MM.1S (cell line): ENCODE measurements at regions not wholly inside any gene's neighbourhood (a gene's known extent, or its start where the extent isn't known, plus 50 kb on each side); places are given as distances from the start of the nearest gene placed in this dataset.

Experiments used
- DNase-seq: peaks from one replicate; pipeline ENCODE4 v3.0.0-alpha.2; 2015
- H2AFZ ChIP-seq: fragments of 300-600 bp; sonication (generic); 2 replicates; pipeline ENCODE4 v1.6.0; 2016; ENCODE audit warnings: antibody characterized with exemption, low read length
- H3F3A ChIP-seq: fragments of 300-600 bp; sonication (generic); 2 replicates; pipeline ENCODE4 v1.6.1; 2016; ENCODE audit warnings: mild to moderate bottlenecking, antibody characterized with exemption, low read length, moderate library complexity, mixed read lengths; ENCODE audit not compliant: insufficient read depth
- H3K27ac ChIP-seq: fragments of 300-600 bp; sonication (generic); 2 replicates; pipeline ENCODE4 v1.5.1; 2016; ENCODE audit warnings: mild to moderate bottlenecking, low read length
- H3K27me3 ChIP-seq: fragments of 300-600 bp; sonication (generic); replicated peaks from 2 replicates; pipeline ENCODE4 v1.6.0; 2016; ENCODE audit warnings: low read length; ENCODE audit not compliant: insufficient read depth
- H3K36me3 ChIP-seq: fragments of 300-600 bp; sonication (generic); replicated peaks from 2 replicates; pipeline ENCODE4 v1.6.1; 2016; ENCODE audit warnings: mild to moderate bottlenecking, low read length, mixed read lengths; ENCODE audit not compliant: insufficient read depth
- H3K4me1 ChIP-seq: fragments of 300-600 bp; sonication (generic); 2 replicates; pipeline ENCODE4 v1.6.1; 2016; ENCODE audit warnings: low read length, mixed read lengths
- H3K4me2 ChIP-seq: fragments of 300-600 bp; sonication (generic); 2 replicates; pipeline ENCODE4 v1.6.0; 2016; ENCODE audit warnings: low read depth, low read length
- H3K4me3 ChIP-seq: fragments of 300-600 bp; sonication (generic); 2 replicates; pipeline ENCODE4 v1.5.1; 2016; ENCODE audit warnings: low read length, mixed read lengths
- H3K79me2 ChIP-seq: fragments of 300-600 bp; sonication (generic); 2 replicates; pipeline ENCODE4 v1.6.1; 2016; ENCODE audit warnings: mixed run types, low read length, mixed read lengths
- H3K9ac ChIP-seq: fragments of 300-600 bp; sonication (generic); 2 replicates; pipeline ENCODE4 v1.6.1; 2016; ENCODE audit warnings: low read length, mixed read lengths
- H3K9me2 ChIP-seq: fragments of 300-600 bp; sonication (generic); replicated peaks from 2 replicates; pipeline ENCODE4 v1.6.1; 2016; ENCODE audit warnings: mild to moderate bottlenecking, low read length, mixed read lengths; ENCODE audit not compliant: insufficient read depth
- H3K9me3 ChIP-seq: fragments of 300-600 bp; sonication (generic); replicated peaks from 2 replicates; pipeline ENCODE4 v1.6.1; 2016; ENCODE audit warnings: mild to moderate bottlenecking, low read length, mixed read lengths; ENCODE audit not compliant: insufficient read depth
- H4K20me1 ChIP-seq: fragments of 300-600 bp; sonication (generic); 2 replicates; pipeline ENCODE4 v1.6.1; 2016; ENCODE audit warnings: mild to moderate bottlenecking, low read length, moderate library complexity, mixed read lengths; ENCODE audit not compliant: insufficient read depth
- CTCF ChIP-seq: fragments of 300-600 bp; sonication (generic); IDR thresholded peaks from 2 replicates; pipeline ENCODE4 v1.5.1; 2016; ENCODE audit warnings: antibody characterized with exemption, low read length, mixed read lengths
- EZH2 ChIP-seq: fragments of 300-600 bp; sonication (generic); optimal IDR thresholded peaks from 2 replicates; pipeline ENCODE3; 2017; ENCODE audit warnings: low read depth, mild to moderate bottlenecking, antibody characterized with exemption, low read length, mixed read lengths
- EZH2phosphoT487 ChIP-seq: fragments of 300-600 bp; sonication (generic); IDR thresholded peaks from 2 replicates; pipeline ENCODE4 v1.6.1; 2018; ENCODE audit warnings: antibody characterized with exemption, low read length

- H3K27me3 ChIP-seq: no peaks in the 10 kb centered on the region
- no peak for DNase-seq
- H3K36me3 ChIP-seq: no peaks in the 10 kb centered on the region
- H2AFZ ChIP-seq: no peak overlapping the region
- no peak overlapping the region for H3K4me2 ChIP-seq
- no peak for TF ChIP-seq EZH2phosphoT487
- TF ChIP-seq EZH2: no peak
- no peak for TF ChIP-seq CTCF
- H3K27ac ChIP-seq: no peak overlapping the region
- no peaks in the 10 kb centered on the region for H3K9me3 ChIP-seq
- no peaks in the 10 kb centered on the region for H3F3A ChIP-seq
- H3K4me3 ChIP-seq: no peak overlapping the region
- no peaks in the 10 kb centered on the region for H3K4me1 ChIP-seq
- no peak overlapping the region for H3K9ac ChIP-seq
- H4K20me1 ChIP-seq: no peaks in the 10 kb centered on the region
- no peaks in the 10 kb centered on the region for H3K79me2 ChIP-seq
- H3K9me2 ChIP-seq: no peaks in the 10 kb centered on the region
Observed at GRCh38 chr3:23000371-23000770, 202.8 kb upstream of the UBE2E2 start.

- Histone ChIP-seq H3F3A (no peaks in the 10 kb centered on the region), H3K27ac (no peak overlapping the region), H3K36me3 (no peaks in the 10 kb centered on the region), H3K4me3 (no peak overlapping the region), H3K9ac (no peak overlapping the region), H4K20me1 (no peaks in the 10 kb centered on the region), H2AFZ (no peak overlapping the region), H3K4me1 (no peaks in the 10 kb centered on the region), H3K79me2 (no peaks in the 10 kb centered on the region), H3K27me3 (no peaks in the 10 kb centered on the region), H3K9me3 (no peaks in the 10 kb centered on the region), H3K4me2 (no peak overlapping the region), H3K9me2 (no peaks in the 10 kb centered on the region)
- TF ChIP-seq EZH2phosphoT487 (no peak), EZH2 (no peak), CTCF (no peak)
- no peak for DNase-seq
Observed at GRCh38 chr3:23002151-23002550, 201.0 kb upstream of the UBE2E2 start.

GRCh38 chr3:23002836-23003732, 200.0 kb upstream of the UBE2E2 start:
- H3K9me2 ChIP-seq: no peaks in the 10 kb centered on the region
- no peaks in the 10 kb centered on the region for H4K20me1 ChIP-seq
- no peaks in the 10 kb centered on the region for H3K27me3 ChIP-seq
- no peaks in the 10 kb centered on the region for H3K79me2 ChIP-seq
- no peaks in the 10 kb centered on the region for H3K36me3 ChIP-seq
- H3K9me3 ChIP-seq: no peaks in the 10 kb centered on the region
- no peak overlapping the region for H3K4me2 ChIP-seq
- no peak overlapping the region for H3K27ac ChIP-seq
- no peak overlapping the region for H2AFZ ChIP-seq
- no peaks in the 10 kb centered on the region for H3K4me1 ChIP-seq
- no peak for DNase-seq
- no peak overlapping the region for H3K4me3 ChIP-seq
- H3F3A ChIP-seq: no peaks in the 10 kb centered on the region
- TF ChIP-seq EZH2phosphoT487 (no peak), EZH2 (no peak), CTCF (no peak)
- no peak overlapping the region for H3K9ac ChIP-seq
